Endodermal cell (in vitro differentiated cells): ENCODE measurements at regions not wholly inside any gene's neighbourhood (a gene's known extent, or its start where the extent isn't known, plus 50 kb on each side); places are given as distances from the start of the nearest gene placed in this dataset.

ENCODE experiments used
- DNase-seq: peaks from one replicate; pipeline ENCODE4 v3.0.0-alpha.2; 2017
- H3K27ac ChIP-seq: 2 replicates; pipeline ENCODE4 v1.5.1; 2013; ENCODE audit warnings: mild to moderate bottlenecking, low read depth, low read length, moderate library complexity
- H3K27me3 ChIP-seq: 2 replicates; pipeline ENCODE4 v1.6.1; 2013; ENCODE audit warnings: mild to moderate bottlenecking, low read length, moderate library complexity; ENCODE audit not compliant: insufficient read depth, control insufficient read depth, poor library complexity, severe bottlenecking
- H3K36me3 ChIP-seq: 2 replicates; pipeline ENCODE4 v1.7.0; 2013; ENCODE audit warnings: mild to moderate bottlenecking, low read length, moderate library complexity; ENCODE audit not compliant: control insufficient read depth, insufficient read depth
- H3K4me1 ChIP-seq: one replicate; pipeline ENCODE4 v1.7.0; 2013; ENCODE audit warnings: low read length; ENCODE audit not compliant: control insufficient read depth, insufficient read depth
- H3K4me3 ChIP-seq: 2 replicates; pipeline ENCODE4 v1.5.1; 2013; ENCODE audit warnings: mild to moderate bottlenecking, low read length, moderate library complexity
- H3K9ac ChIP-seq: 2 replicates; pipeline ENCODE4 v1.6.1; 2013; ENCODE audit warnings: mild to moderate bottlenecking, low read length, moderate library complexity; ENCODE audit not compliant: poor library complexity, severe bottlenecking; ENCODE audit errors: extremely low read depth
- H3K9me3 ChIP-seq: 2 replicates; pipeline ENCODE4 v1.6.1; 2013; ENCODE audit warnings: mild to moderate bottlenecking, low read length, moderate library complexity; ENCODE audit not compliant: control insufficient read depth
- H3K27ac Mint-ChIP-seq: 2 replicates; pipeline ENCODE4 v1.8.0; 2020; ENCODE audit warnings: mixed read lengths
- H3K27me3 Mint-ChIP-seq: 2 replicates; pipeline ENCODE4 v1.8.0; 2021; ENCODE audit warnings: mild to moderate bottlenecking, mixed read lengths; ENCODE audit not compliant: insufficient read depth
- H3K36me3 Mint-ChIP-seq: 2 replicates; pipeline ENCODE4 v1.8.0; 2020; ENCODE audit warnings: low read depth, mixed read lengths
- H3K4me1 Mint-ChIP-seq: 2 replicates; pipeline ENCODE4 v1.8.0; 2020; ENCODE audit warnings: mixed read lengths
- H3K4me3 Mint-ChIP-seq: 2 replicates; pipeline ENCODE4 v1.8.0; 2020; ENCODE audit warnings: mild to moderate bottlenecking, moderate library complexity, mixed read lengths
- H3K9me3 Mint-ChIP-seq: 2 replicates; pipeline ENCODE4 v1.8.0; 2020; ENCODE audit warnings: mild to moderate bottlenecking, mixed read lengths
- WGBS, 2 experiments: methylation state at CpG; one replicate each; pipeline versions ENCODE4 v1.1.5 to v1.1.7; 2013; ENCODE audit warnings: missing lambda C conversion rate in 2 of 2, mixed read lengths in 1 of 2; ENCODE audit not compliant: insufficient coverage in 1 of 2, insufficient read length in 1 of 2; 5-methylcytosine and 5-hydroxymethylcytosine counted together
- TF ChIP-seq, protein P1 (sequence below): fragments of 200-600 bp; sonication (generic); conservative IDR thresholded peaks from 2 replicates; pipeline ENCODE4 v1.5.0; 2021; ENCODE audit warnings: antibody characterized with exemption, mild to moderate bottlenecking

DNA sequence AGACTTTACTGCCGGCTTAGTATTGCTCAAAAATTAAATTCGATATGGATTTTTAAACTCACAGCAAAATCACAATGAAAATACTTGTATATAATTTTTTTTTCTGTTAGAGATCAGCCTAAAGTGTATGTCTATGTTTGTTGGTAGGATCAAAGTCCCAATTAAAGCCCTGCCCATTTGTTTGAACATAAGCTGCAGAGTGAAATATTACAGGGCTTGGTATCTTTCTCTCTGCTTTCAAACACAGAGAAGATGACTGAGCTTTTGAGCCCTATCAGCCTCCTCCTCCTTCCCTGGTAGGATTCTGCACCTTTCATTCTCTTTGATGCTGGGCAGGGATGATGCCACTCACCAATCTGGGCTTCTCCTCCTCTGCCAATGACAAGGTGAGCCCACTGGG, 345.4 kb downstream of the PPP1R2C start:
- no peak for DNase-seq
- no peak overlapping the region for H3K27ac Mint-ChIP-seq
- H3K4me1 Mint-ChIP-seq = peaks cover 9% of the 10 kb centered on the region
- H3K36me3 ChIP-seq = no peaks in the 10 kb centered on the region
- H3K9me3 ChIP-seq = no peaks in the 10 kb centered on the region
- TF ChIP-seq, protein P1, sequence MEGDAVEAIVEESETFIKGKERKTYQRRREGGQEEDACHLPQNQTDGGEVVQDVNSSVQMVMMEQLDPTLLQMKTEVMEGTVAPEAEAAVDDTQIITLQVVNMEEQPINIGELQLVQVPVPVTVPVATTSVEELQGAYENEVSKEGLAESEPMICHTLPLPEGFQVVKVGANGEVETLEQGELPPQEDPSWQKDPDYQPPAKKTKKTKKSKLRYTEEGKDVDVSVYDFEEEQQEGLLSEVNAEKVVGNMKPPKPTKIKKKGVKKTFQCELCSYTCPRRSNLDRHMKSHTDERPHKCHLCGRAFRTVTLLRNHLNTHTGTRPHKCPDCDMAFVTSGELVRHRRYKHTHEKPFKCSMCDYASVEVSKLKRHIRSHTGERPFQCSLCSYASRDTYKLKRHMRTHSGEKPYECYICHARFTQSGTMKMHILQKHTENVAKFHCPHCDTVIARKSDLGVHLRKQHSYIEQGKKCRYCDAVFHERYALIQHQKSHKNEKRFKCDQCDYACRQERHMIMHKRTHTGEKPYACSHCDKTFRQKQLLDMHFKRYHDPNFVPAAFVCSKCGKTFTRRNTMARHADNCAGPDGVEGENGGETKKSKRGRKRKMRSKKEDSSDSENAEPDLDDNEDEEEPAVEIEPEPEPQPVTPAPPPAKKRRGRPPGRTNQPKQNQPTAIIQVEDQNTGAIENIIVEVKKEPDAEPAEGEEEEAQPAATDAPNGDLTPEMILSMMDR = no peak
- H3K9ac ChIP-seq = no peak overlapping the region
- H3K27me3 Mint-ChIP-seq = peaks cover 1% of the 10 kb centered on the region
- H3K9me3 Mint-ChIP-seq = peaks cover 41% of the 10 kb centered on the region
- no peak overlapping the region for H3K4me3 Mint-ChIP-seq
- no CpG with 5 or more reads among the region's 2 CpGs for WGBS, 2 experiments
- no peaks in the 10 kb centered on the region for H3K36me3 Mint-ChIP-seq
- H3K27ac ChIP-seq = no peak overlapping the region
- no peaks in the 10 kb centered on the region for H3K4me1 ChIP-seq
- no peaks in the 10 kb centered on the region for H3K27me3 ChIP-seq
- H3K4me3 ChIP-seq = no peak overlapping the region

DNA sequence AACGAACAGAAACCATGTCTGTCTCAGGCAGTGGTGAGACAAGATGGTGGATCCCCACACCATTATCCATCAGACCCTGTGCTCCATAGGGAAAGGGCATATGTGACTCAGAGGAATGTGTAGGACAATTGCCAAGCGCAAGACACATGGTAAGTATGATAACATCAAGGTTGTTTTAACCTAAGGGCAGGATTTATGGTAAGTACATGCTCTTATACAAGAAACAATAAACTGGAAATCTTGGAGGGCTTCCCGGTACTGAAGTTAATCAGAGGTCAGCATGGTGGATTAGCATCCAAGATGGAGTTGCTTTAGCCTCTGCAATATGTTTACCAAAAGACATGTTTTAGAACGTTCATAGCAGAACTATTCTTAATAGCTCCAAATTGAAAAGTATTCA, 355.0 kb downstream of the PPP1R2C start:
- H3K27me3 ChIP-seq = no peaks in the 10 kb centered on the region
- no peak overlapping the region for H3K27ac Mint-ChIP-seq
- H3K4me1 Mint-ChIP-seq = no peaks in the 10 kb centered on the region
- 83 to 90% methylated on average over 1 to 4 of the region's 4 CpGs for WGBS, 2 experiments
- H3K27ac ChIP-seq = no peak overlapping the region
- TF ChIP-seq, protein P1 = no peak
- H3K4me3 ChIP-seq = no peak overlapping the region
- H3K27me3 Mint-ChIP-seq = no peaks in the 10 kb centered on the region
- H3K4me3 Mint-ChIP-seq = no peak overlapping the region
- H3K9ac ChIP-seq = no peak overlapping the region
- DNase-seq = no peak
- H3K36me3 ChIP-seq = no peaks in the 10 kb centered on the region
- peaks cover 20% of the 10 kb centered on the region for H3K9me3 Mint-ChIP-seq
- no peaks in the 10 kb centered on the region for H3K4me1 ChIP-seq
- H3K36me3 Mint-ChIP-seq = no peaks in the 10 kb centered on the region
- H3K9me3 ChIP-seq = no peaks in the 10 kb centered on the region

DNA sequence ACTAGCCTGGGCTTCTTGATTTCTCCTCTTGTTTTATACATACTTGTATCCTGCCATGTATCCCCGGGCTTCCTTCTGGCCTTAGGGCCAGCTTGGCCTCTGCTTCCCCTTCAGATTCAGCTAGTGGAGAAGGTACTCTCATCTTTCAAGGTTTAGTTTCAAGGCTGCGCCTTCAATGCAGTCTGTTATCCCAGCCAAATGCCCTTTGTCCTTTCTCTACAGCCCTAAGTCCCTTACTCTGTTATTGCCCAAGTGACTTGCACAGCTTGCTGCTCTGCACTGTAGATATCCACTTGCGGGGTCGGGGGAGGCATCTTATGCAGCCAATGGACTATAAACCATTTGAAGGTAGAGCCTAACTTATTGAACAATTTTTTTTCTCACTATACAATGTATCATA, 357.5 kb downstream of the PPP1R2C start:
- WGBS, 2 experiments = 91 to 93% methylated on average over 3 to 4 of the region's 4 CpGs
- no peaks in the 10 kb centered on the region for H3K27me3 Mint-ChIP-seq

More for the DNA sequence above, 357.5 kb downstream of the PPP1R2C start:
- Mint-ChIP-seq H3K27ac (no peak overlapping the region), H3K9me3 (peaks cover 25% of the 10 kb centered on the region), H3K4me3 (no peak overlapping the region), H3K36me3 (no peaks in the 10 kb centered on the region), H3K4me1 (no peaks in the 10 kb centered on the region)
- H3K4me1 ChIP-seq = no peaks in the 10 kb centered on the region
- no peak overlapping the region for H3K27ac ChIP-seq
- H3K4me3 ChIP-seq = no peak overlapping the region
- no peak for DNase-seq
- H3K9me3 ChIP-seq = no peaks in the 10 kb centered on the region
- no peaks in the 10 kb centered on the region for H3K36me3 ChIP-seq
- H3K9ac ChIP-seq = no peak overlapping the region
- H3K27me3 ChIP-seq = no peaks in the 10 kb centered on the region
- TF ChIP-seq, protein P1 = no peak
